ENCODE measurements at regions not wholly inside any gene's neighbourhood (a gene's known extent, or its start where the extent isn't known, plus 50 kb on each side); places are given as distances from the start of the nearest gene placed in this dataset.

- CTCF ChIA-PET: interaction anchor here (0.8 kb wide), 1 partner anchor 25 kb away, joined by 4 read pairs; no protein-coding TSS in a partner anchor
These were observed 58.3 kb upstream of the NEUROD6 start for GRCh38 chr7:31398815-31399214.

GRCh38 chr7:31407178-31407676 lies 66.7 kb upstream of the NEUROD6 start:
- no peak for DNase-seq (ENCODE audit: low spot score)
- ChIA-PET CTCF (no interaction called here), POLR2A (ENCODE audit: low non-redundant PET) (no interaction called here)
- TF ChIP-seq CTCF (conservative IDR thresholded peaks at IDR 0.05; ENCODE audit: low read depth): no peak
- no peak overlapping the region for H3K27ac ChIP-seq

More at GRCh38 chr7:31398815-31399214, 58.3 kb upstream of the NEUROD6 start:
- DNase-seq (ENCODE audit: low spot score): no peak
- H3K27ac ChIP-seq: no peak overlapping the region
- no peak for TF ChIP-seq CTCF (conservative IDR thresholded peaks at IDR 0.05; ENCODE audit: low read depth)
- POLR2A ChIA-PET (ENCODE audit: low non-redundant PET): no interaction called here

- H3K27ac ChIP-seq: no peak overlapping the region
- peak; percentile 85 for DNase-seq (ENCODE audit: low spot score)
- TF ChIP-seq CTCF (conservative IDR thresholded peaks at IDR 0.05; ENCODE audit: low read depth): no peak
- POLR2A ChIA-PET (ENCODE audit: low non-redundant PET): no interaction called here
- CTCF ChIA-PET: interaction anchor here (0.6 to 0.7 kb wide), 3 partner anchors 16 to 796 kb away, joined by 3 to 4 read pairs (median 3); no protein-coding TSS in a partner anchor
These were observed 67.7 kb upstream of the NEUROD6 start for GRCh38 chr7:31408140-31408729.

GRCh38 chr7:31410265-31410664 lies 69.7 kb upstream of the NEUROD6 start:
- no peak for TF ChIP-seq CTCF (conservative IDR thresholded peaks at IDR 0.05; ENCODE audit: low read depth)
- POLR2A ChIA-PET (ENCODE audit: low non-redundant PET): no interaction called here
- DNase-seq (ENCODE audit: low spot score): no peak
- CTCF ChIA-PET: interaction anchor here (0.7 kb wide), 1 partner anchor 708 kb away, joined by 3 read pairs; no protein-coding TSS in a partner anchor
- no peak overlapping the region for H3K27ac ChIP-seq

- ChIA-PET POLR2A (ENCODE audit: low non-redundant PET) (no interaction called here), CTCF (interaction anchor here (1.1 kb wide), 1 partner anchor 219 kb away, joined by 6 read pairs; no protein-coding TSS in a partner anchor)
- no peak overlapping the region for H3K27ac ChIP-seq
- DNase-seq (ENCODE audit: low spot score): no peak
- no peak for TF ChIP-seq CTCF (conservative IDR thresholded peaks at IDR 0.05; ENCODE audit: low read depth)
These were observed 70.9 kb upstream of the NEUROD6 start for GRCh38 chr7:31411416-31411815.

- DNase-seq (ENCODE audit: low spot score): no peak
- ChIA-PET POLR2A (ENCODE audit: low non-redundant PET) (no interaction called here), CTCF (no interaction called here)
- H3K27ac ChIP-seq: no peak overlapping the region
- no peak for TF ChIP-seq CTCF (conservative IDR thresholded peaks at IDR 0.05; ENCODE audit: low read depth)
These were observed 73.2 kb upstream of the NEUROD6 start for GRCh38 chr7:31413766-31414165.

Data from RWPE1 (cell line).